OCI-LY3 (cell line): ENCODE measurements at regions not wholly inside any gene's neighbourhood (a gene's known extent, or its start where the extent isn't known, plus 50 kb on each side); places are given as distances from the start of the nearest gene placed in this dataset.

Experiments used
- EZH2phosphoT487 ChIP-seq: fragments of 200-600 bp; shearing (Covaris generic); IDR thresholded peaks from 2 replicates; pipeline ENCODE4 v1.6.1; 2018; ENCODE audit warnings: antibody characterized with exemption, mixed run types, low read depth
- TF ChIP-seq, protein P1 (sequence below): fragments of 200-600, 300-600 bp; sonication (generic); IDR thresholded peaks from 2 replicates; pipeline ENCODE4 v1.5.1; 2014; ENCODE audit warnings: antibody characterized with exemption, low read length, low read depth

GRCh38 chr1:71330991-71331390 is 250.2 kb upstream of the ZRANB2 start:
- TF ChIP-seq, protein P1, sequence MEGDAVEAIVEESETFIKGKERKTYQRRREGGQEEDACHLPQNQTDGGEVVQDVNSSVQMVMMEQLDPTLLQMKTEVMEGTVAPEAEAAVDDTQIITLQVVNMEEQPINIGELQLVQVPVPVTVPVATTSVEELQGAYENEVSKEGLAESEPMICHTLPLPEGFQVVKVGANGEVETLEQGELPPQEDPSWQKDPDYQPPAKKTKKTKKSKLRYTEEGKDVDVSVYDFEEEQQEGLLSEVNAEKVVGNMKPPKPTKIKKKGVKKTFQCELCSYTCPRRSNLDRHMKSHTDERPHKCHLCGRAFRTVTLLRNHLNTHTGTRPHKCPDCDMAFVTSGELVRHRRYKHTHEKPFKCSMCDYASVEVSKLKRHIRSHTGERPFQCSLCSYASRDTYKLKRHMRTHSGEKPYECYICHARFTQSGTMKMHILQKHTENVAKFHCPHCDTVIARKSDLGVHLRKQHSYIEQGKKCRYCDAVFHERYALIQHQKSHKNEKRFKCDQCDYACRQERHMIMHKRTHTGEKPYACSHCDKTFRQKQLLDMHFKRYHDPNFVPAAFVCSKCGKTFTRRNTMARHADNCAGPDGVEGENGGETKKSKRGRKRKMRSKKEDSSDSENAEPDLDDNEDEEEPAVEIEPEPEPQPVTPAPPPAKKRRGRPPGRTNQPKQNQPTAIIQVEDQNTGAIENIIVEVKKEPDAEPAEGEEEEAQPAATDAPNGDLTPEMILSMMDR = no peak
- TF ChIP-seq EZH2phosphoT487 = no peak
